Liver (tissue), 3 donors: ENCODE measurements at regions not wholly inside any gene's neighbourhood (a gene's known extent, or its start where the extent isn't known, plus 50 kb on each side); places are given as distances from the start of the nearest gene placed in this dataset.

ENCODE experiments used
- CTCF ChIP-seq: fragments of 150-350 bp; IDR thresholded peaks from 2 replicates; pipeline ENCODE4 v1.5.1; 2017; ENCODE audit warnings: improper control_type of control experiment, low read depth, low read length; ENCODE audit not compliant: missing input control
- EGR1 ChIP-seq, 2 donors: IDR thresholded peaks; 2 replicates each; pipeline ENCODE4 v1.6.1; 2016 to 2018; ENCODE audit warnings: antibody characterized with exemption in 2 of 2, low read depth in 2 of 2
- GABPA ChIP-seq, 2 donors: IDR thresholded peaks in 1 of 2; conservative IDR thresholded peaks in 1 of 2; 2 replicates each; pipeline ENCODE4 v1.6.1; 2016; ENCODE audit warnings: antibody characterized with exemption in 2 of 2, mild to moderate bottlenecking in 1 of 2, moderate library complexity in 1 of 2
- HNF4G ChIP-seq: IDR thresholded peaks from 2 replicates; pipeline ENCODE4 v1.6.1; 2016; ENCODE audit warnings: antibody characterized with exemption
- JUND ChIP-seq, 2 donors: IDR thresholded peaks; 2 replicates each; pipeline ENCODE4 v1.6.1; 2016; ENCODE audit warnings: antibody characterized with exemption in 2 of 2
- REST ChIP-seq: IDR thresholded peaks from 2 replicates; pipeline ENCODE4 v1.6.1; 2016; ENCODE audit warnings: antibody characterized with exemption, mild to moderate bottlenecking
- SP1 ChIP-seq: IDR thresholded peaks from 2 replicates; pipeline ENCODE4 v1.6.1; 2018; ENCODE audit warnings: antibody characterized with exemption, mild to moderate bottlenecking
- YY1 ChIP-seq: IDR thresholded peaks from 2 replicates; pipeline ENCODE4 v1.6.1; 2016; ENCODE audit warnings: antibody characterized with exemption, mild to moderate bottlenecking
- ZBTB33 ChIP-seq: IDR thresholded peaks from 2 replicates; pipeline ENCODE4 v1.6.1; 2016; ENCODE audit warnings: antibody characterized with exemption
- donor health status: healthy.
- donor health status: healthy.

GRCh38 chr14:85093631-85094330, 436.2 kb upstream of the FLRT2 start:
- TF ChIP-seq CTCF (no peak), SP1 (no peak), YY1 (no peak), JUND (IDR thresholded peaks at IDR 0.05) (no peak), GABPA (IDR thresholded peaks at IDR 0.05 in 1 of 2, conservative IDR thresholded peaks at IDR 0.05 in 1 of 2) (no peak), EGR1 (IDR thresholded peaks at IDR 0.05; ENCODE audit: low read depth in 2 of 2) (no peak), REST (no peak), ZBTB33 (no peak), HNF4G (no peak)
